Stimulated activated CD8-positive, alpha-beta memory T cell treated with anti-CD3 and anti-CD28 coated beads, Interleukin-15, amount 100 ng/mL, for 48 hours (primary cell): ENCODE measurements at regions not wholly inside any gene's neighbourhood (a gene's known extent, or its start where the extent isn't known, plus 50 kb on each side); places are given as distances from the start of the nearest gene placed in this dataset.
"Not testable (repeated sequence)": the region's sequence is repeated elsewhere in the genome, so short reads cannot be mapped to it uniquely, and the experiment has no call there.

Source experiments
- DNase-seq, 2 donors: peaks; one replicate each; pipeline ENCODE4 v3.0.0-alpha.2; 2020; ENCODE audit warnings: low read depth in 2 of 2

GRCh38 chr5:174793684-174794328 is 69.4 kb downstream of the MSX2 start:
- peak; percentile 26 to 27 for DNase-seq

GRCh38 chr5:174793076-174793475 is 68.7 kb downstream of the MSX2 start:
- DNase-seq: no peak

DNA sequence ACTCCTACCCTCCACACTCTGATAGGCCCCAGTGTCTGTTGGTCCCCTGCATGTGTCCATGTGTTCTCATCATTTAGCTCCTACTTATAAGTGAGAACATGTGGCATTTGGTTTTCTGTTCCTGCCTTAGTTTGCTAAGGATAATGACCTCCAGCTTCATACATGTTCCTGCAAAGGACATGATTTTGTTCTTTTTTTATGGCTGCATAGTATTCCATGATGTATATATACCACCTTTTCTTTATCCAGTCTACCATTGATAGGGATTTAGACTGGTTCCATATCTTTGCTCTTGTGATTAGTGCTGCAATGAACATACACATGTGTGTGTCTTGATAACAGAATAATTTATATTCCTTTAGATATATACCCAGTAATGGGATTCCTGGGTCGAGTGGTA is 67.9 kb downstream of the MSX2 start:
- DNase-seq: not testable (repeated sequence)

GRCh38 chr5:174790906-174791305 is 66.5 kb downstream of the MSX2 start:
- no peak for DNase-seq

DNA sequence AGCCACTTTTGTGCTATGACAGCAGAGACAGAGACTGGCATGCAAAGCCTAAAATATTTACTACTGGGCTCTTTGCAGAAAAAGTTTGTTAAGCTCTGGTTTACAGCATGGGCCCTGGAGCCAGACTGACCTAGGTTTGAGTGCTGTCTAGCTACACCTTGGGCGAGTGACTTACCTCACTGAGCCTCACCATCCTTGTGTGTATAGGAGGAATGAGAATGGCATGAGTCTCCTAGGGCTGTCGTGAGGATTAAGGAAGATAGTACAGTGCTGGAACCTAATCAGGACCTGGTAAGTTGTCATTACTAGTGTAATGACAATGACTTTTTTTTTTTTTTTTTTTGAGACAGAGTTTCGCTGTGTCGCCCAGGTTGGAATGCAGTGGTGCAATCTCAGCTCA is 65.2 kb downstream of the MSX2 start:
- no peak for DNase-seq

DNA sequence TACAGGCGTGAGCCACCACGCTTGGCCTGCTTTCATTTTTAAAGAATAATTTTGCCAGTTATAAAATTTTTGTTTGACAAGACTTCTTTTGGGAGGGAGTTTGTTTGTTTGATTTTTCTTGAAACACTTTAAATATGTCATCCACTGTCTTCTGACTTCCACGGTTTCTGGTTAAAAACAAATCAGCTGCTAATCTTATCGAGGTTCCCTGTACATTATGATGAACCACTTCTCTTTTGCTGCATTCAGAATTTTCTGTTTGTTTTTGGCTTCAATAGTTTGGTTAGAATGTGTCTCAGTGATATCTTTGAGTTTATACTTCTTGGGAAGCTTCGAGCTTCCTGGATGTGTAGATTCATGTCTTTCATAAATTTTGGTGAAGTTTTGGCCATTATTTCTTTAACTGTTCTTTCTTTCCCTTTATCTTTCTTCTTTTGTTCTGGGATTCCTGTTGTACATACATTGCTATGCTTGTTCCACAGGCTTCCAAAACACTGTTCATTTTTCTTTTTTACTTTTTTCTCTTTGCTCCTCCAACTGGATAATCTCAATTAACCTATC is 60.8 kb downstream of the MSX2 start:
- DNase-seq: no peak
